ENCODE measurements at regions not wholly inside any gene's neighbourhood (a gene's known extent, or its start where the extent isn't known, plus 50 kb on each side); places are given as distances from the start of the nearest gene placed in this dataset.

DNA sequence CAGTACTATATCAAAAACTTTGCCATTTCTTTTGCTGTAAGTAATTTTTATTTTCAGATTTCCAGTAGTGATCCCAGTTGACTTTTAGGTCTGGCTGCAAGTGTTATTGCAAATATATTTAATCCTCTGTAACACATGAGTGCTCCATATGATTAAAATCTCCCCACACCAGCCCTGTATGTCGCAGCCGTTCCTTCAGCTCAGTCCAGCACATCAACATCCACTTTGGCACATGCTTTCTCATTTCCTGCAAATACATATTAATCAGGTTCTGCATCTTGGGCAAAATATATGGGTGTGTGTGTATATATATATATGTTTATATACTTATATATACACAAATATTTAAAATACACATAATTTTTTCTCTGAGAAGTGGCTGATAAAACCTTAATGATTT, 919.5 kb downstream of the JRKL start:
- no peak for DNase-seq (ENCODE audit: extremely low spot score, insufficient read length, low read depth)
- no peak for FAIRE-seq

DNA sequence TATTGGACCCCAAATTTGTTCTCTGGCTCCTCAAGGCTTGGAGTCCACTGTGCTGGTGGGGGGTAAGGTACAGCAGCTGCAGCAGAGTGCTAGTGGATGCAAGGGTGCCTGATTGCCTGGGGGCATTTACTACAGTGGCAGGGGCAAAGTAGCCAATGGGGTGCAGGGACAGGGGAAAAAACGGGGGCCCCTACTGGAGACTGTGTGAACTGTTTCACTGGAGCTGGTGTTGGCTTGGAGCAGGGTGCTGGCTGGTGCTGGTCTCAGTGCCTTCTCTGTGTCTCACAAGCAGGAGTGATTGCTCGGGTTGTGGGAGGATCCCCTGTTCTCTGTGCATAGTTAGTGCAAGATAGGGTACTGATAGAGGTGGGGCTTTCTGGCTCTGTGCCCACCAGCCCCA, 935.9 kb downstream of the JRKL start:
- FAIRE-seq (no peak), DNase-seq (ENCODE audit: extremely low spot score, insufficient read length, low read depth) (no peak)

DNA sequence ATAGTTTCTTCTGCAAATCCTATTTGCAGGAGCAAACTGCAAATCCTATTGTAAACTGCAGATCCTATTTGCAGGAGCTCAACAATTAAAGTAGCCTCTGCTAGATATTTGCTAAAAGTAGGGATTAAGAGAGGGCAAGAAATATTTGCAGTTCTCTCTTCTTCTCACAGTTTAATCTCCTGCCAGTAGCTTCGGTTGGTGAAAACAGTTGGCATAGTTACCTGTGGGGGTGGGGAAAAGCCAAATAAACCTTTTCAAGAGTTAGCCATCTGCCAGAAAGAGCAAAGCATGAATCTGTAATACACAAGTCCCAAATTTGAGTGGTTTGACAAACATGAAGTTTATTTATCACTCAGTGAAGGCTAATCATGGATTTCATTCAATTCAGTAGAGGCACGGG, 942.5 kb downstream of the JRKL start:
- no peak for FAIRE-seq
- DNase-seq (ENCODE audit: extremely low spot score, insufficient read length, low read depth): no peak

GRCh38 chr11:97336064-97336463, 946.3 kb downstream of the JRKL start:
- no peak for FAIRE-seq

GRCh38 chr11:97345032-97345431, 955.2 kb downstream of the JRKL start:
- no peak for DNase-seq (ENCODE audit: extremely low spot score, insufficient read length, low read depth)
- FAIRE-seq: no peak

More at GRCh38 chr11:97336064-97336463, 946.3 kb downstream of the JRKL start:
- no peak for DNase-seq (ENCODE audit: extremely low spot score, insufficient read length, low read depth)

- DNase-seq (ENCODE audit: extremely low spot score, insufficient read length, low read depth) (no peak), FAIRE-seq (no peak)
Observed at GRCh38 chr11:97349201-97349600, 959.4 kb downstream of the JRKL start.

- no peak for FAIRE-seq
Observed at GRCh38 chr11:97351939-97352338, 962.1 kb downstream of the JRKL start.

DNA sequence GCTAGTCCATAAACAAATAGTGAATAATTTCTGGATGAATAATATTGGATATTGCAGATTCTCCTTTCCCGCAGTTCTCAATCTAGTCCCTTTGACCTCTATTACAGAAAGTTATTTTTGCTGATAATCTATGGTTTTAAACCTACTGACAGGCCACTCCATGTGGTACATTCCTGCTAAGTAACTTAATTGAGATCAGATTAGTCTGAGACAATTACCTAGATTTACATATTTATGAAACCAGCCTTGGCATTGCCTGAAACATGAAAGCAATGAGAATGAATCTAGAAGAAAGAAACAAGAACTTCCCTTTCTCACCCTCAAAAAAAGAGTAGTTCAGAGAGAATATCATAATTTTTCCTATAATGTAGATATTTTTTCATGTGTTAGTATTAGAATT, 964.2 kb downstream of the JRKL start:
- no peak for FAIRE-seq
- no peak for DNase-seq (ENCODE audit: extremely low spot score, insufficient read length, low read depth)

More at GRCh38 chr11:97351939-97352338, 962.1 kb downstream of the JRKL start:
- DNase-seq (ENCODE audit: extremely low spot score, insufficient read length, low read depth): no peak

DNA sequence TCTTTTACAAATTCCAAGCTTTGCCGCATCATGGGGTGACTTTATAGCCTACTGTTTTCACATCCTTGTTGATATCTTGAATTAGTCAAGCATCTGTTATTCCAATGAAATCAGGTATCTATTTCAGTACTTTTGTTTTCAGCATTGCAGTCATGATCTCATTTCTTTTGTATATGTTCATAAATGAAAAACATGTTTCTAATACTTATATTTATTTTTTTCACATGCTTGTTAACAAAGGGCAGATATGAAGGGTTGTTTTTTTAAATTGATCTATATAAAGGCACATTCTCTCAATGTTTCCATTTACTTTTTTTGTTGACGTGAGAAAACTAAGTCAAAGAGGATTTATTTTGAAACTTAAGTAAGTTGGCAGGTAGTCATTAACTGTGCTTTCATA, 964.8 kb downstream of the JRKL start:
- DNase-seq (ENCODE audit: extremely low spot score, insufficient read length, low read depth) (no peak), FAIRE-seq (no peak)

DNA sequence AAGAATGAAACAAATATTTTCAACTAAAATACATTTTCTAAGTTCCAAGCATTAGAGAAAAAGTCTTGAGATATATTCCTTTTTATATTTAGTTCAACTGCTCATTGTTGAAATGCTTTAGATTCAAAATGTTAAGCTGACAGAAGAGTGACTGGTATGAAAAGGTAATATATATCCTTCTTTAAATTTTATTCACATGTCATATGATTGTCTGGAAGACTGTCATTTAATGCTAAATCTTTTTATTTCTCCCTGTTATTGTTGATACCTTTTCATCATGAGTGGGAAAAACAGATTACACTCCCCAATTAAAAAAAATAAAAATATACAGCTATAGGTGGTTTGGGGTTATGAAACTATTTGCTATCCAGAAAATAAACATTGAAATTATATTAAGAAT, 965.4 kb downstream of the JRKL start:
- DNase-seq (ENCODE audit: extremely low spot score, insufficient read length, low read depth) (no peak), FAIRE-seq (no peak)

GRCh38 chr11:97356144-97356543, 966.3 kb downstream of the JRKL start:
- DNase-seq (ENCODE audit: extremely low spot score, insufficient read length, low read depth): no peak

GRCh38 chr11:97359016-97359415, 969.2 kb downstream of the JRKL start:
- FAIRE-seq (no peak), DNase-seq (ENCODE audit: extremely low spot score, insufficient read length, low read depth) (no peak)

More at GRCh38 chr11:97356144-97356543, 966.3 kb downstream of the JRKL start:
- no peak for FAIRE-seq

GRCh38 chr11:97361812-97362378, 972.1 kb downstream of the JRKL start:
- FAIRE-seq (no peak), DNase-seq (ENCODE audit: extremely low spot score, insufficient read length, low read depth) (no peak)

GRCh38 chr11:97363331-97363730, 973.5 kb downstream of the JRKL start:
- FAIRE-seq: no peak
- DNase-seq (ENCODE audit: extremely low spot score, insufficient read length, low read depth): no peak

- FAIRE-seq (no peak), DNase-seq (ENCODE audit: extremely low spot score, insufficient read length, low read depth) (no peak)
Observed at GRCh38 chr11:97364047-97364446, 974.2 kb downstream of the JRKL start.

DNA sequence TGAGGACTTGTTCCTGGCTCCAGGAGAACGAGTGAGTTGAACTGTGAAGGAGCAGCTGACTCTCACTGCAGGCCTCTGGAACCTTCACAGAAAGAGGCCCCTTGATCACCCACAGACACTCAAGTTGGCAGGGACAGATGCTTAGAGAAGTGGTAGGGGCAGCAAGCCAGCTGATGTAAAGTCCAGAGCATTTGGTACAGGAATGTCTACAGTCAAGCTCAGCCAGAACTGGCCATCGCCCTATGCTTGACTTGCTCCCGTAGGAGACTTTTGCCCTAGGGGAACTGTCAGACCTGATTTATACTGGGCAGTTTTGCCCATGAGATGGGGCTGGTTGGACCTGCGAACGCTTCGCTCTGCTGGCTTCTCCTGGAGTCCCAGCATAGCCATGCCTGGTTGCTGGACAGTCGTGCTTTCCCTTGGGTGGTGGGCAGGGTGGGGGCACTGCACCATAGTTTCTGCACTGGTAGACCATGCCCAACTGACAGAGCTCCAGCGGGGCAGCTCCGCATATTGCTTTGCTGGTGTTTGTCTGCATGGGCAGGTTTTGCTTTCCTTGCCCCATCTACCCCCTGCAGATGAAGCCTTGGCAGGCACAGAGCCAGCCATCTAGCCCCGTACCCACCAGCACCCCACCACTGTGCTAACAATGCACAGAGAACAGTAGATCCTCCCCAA, 977.7 kb downstream of the JRKL start:
- no peak for FAIRE-seq
- DNase-seq (ENCODE audit: extremely low spot score, insufficient read length, low read depth): no peak

DNA sequence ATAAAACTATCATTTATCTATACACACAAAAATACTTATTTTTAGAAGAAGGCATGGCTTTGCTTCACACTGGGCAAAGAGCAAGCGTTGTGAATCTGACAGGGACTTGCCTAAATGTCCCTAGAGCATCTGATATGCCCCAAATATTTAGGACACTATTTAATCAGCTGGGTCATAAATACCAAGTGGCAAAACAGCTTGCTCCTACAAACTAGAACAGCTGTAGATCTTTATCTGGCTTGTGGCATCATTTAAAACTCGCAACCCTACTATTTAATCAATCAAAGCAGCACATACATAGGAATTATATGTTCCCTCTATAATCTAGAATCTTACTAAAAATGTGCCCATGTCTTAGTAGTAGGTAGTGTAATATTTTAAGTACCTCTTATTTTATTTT, 999.5 kb downstream of the JRKL start:
- FAIRE-seq (no peak), DNase-seq (ENCODE audit: extremely low spot score, insufficient read length, low read depth) (no peak)

GRCh38 chr11:97398246-97398645, 1008.4 kb downstream of the JRKL start:
- FAIRE-seq: no peak
- no peak for DNase-seq (ENCODE audit: extremely low spot score, insufficient read length, low read depth)

DNA sequence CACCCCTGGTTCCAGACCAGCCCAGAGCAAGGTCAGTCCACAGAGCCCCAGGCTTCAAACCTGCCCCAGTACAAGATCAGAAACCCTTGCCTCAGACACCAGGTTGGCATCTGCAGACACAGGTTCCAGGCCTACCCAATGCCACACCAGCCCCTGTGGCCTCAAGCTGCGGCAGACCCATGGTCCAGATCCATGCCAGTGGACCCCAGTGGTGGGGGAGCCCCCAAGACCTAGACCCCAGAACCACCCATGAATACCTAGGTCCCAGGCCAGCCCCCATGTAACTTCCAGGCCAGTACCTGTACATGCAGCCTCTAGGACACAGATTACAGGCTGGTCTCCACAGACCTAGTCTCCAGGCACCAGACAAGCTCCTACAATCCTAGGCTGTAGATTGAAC, 1019.3 kb downstream of the JRKL start:
- FAIRE-seq (no peak), DNase-seq (ENCODE audit: extremely low spot score, insufficient read length, low read depth) (no peak)

GRCh38 chr11:97414801-97415200, 1025.0 kb downstream of the JRKL start:
- FAIRE-seq (no peak), DNase-seq (ENCODE audit: extremely low spot score, insufficient read length, low read depth) (no peak)

- FAIRE-seq (no peak), DNase-seq (ENCODE audit: extremely low spot score, insufficient read length, low read depth) (no peak)
Observed at GRCh38 chr11:97419729-97420128, 1029.9 kb downstream of the JRKL start.

DNA sequence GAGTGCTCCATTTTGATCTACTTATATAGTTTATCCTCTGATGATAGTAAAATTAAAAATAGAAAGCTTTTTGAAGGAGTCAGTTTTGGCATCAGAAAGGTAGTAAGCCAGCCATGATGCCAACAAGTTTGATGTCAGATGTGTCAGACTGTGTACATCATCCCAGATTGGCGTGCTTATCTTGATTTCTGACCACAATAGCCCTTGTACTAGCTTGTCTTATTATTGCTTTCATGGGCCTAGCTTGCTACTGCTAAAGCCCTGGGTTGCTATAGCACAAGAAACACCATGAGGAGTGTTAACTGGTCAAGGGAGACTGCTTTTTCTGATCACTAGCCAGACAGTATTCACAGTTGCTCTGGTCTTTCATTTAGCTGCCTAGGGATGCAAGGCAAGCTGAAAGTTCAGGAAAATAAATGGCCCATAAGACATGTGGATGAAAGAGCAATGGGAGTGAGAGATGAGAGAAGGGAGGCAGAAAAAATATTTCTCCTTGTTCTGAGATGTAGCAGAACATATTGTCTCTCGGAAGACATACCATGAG, 1038.5 kb downstream of the JRKL start:
- DNase-seq (ENCODE audit: extremely low spot score, insufficient read length, low read depth): no peak
- FAIRE-seq: no peak

All from GM18507 (cell line).